GM19467 (cell line): ENCODE measurements at regions not wholly inside any gene's neighbourhood (a gene's known extent, or its start where the extent isn't known, plus 50 kb on each side); places are given as distances from the start of the nearest gene placed in this dataset.
"Not testable (repeated sequence)": the region's sequence is repeated elsewhere in the genome, so short reads cannot be mapped to it uniquely, and the experiment has no call there.

Source experiments
- ATAC-seq: cut with Tn5 transposase; IDR thresholded peaks from one replicate; pipeline ENCODE4 v1.9.1; 2021; ENCODE audit warnings: mild to moderate bottlenecking, moderate library complexity; ENCODE audit not compliant: unreplicated experiment

DNA sequence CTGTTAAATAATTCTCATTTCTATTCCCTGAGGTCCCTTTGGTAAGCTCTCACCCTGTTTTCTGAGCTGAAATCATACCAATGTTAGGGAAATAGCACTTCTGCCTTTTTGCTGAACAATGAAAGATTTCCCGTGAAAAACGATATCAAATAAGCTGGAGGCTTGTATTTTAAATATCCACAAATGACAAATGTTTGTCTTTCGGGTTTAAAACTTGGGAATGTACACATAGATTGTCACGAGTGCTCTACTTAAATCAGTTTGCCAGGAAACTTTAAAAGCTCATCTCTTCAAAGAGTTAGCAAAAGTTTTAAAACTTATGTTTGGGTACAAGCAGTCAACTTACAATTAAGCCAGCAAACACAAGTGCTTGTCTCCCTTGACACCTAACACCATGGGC, 393.5 kb upstream of the MON1B start:
- ATAC-seq: no peak

DNA sequence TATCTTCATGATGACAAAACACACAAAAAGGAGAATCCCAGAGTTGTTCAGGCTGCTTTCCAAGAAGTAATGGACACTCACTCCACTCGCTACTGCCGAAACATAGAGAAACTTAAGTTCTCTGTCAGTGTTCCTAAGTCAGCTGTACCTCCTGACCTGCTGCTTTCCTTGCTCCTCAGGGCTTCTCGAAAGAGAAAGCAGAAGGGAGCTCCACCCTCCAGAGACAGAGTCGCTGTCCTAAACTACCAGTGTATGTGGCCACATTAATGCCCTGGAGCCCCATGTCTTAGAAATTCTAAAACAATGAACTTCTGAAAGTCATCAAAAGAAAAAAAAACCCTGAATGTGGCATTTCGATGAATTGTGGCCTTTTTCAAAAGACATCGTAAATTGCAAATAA, 390.8 kb upstream of the MON1B start:
- ATAC-seq: no peak

DNA sequence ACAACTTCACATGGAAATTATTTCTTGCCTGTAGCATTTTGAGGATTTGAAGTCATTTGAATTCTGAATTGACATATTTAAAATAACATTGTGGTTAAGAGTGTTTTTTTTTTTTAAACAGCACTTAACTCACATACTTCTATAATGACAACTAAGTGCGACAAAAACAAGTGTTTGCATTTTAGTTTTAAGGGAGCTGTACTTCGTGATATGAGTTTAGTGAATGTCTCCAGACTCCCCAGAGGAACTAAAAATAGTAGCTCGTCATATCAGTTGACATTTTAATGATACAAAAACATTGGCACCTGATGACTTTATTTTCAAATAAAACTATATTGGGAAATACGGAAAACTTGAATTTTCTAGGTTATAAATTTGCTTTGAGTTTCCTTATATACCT, 389.6 kb upstream of the MON1B start:
- ATAC-seq: no peak

DNA sequence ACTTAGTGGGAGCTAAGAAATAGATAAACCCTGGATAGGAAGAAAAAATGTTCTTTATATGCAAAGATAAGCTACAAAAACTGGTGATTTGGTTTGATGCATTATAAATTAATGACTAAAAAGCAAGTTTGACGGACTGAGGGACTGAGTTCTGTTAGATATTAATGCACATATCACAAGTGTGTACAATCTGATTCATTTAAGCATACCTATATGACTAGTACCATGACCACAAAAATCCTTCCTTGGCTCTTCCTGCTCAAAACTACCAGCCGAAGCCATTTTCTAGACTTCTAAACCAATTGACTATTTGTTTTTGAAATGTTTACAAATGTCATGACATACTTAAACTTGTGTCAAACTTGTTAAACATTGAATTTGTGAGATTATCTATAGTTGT, 374.5 kb upstream of the MON1B start:
- no peak for ATAC-seq

DNA sequence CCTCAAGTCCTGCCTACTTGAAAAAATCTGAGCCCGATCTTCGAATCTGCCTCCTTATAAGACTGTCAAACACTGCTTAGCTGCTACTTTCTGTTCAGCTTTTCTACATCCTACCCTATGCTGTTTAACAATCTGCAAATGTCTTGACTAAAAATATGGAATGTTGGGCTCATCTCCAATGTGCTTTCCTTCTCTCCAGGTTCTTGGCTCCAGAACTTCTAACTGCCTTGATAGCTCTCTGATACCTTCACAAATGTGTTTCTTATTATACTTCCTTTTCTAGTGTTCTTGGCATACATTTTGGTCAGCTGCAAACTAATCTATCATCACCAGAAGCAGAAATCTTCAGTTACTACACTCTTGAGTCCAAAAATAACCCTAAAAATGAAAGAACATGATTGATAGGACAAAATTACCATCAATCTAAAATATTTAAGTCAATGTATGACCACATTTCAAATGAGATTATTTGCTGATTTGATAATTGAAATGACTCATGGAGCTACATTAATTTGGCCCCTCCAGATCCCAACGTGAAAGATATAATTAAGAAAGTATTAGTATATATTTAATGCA, 372.3 kb upstream of the MON1B start:
- no peak for ATAC-seq

DNA sequence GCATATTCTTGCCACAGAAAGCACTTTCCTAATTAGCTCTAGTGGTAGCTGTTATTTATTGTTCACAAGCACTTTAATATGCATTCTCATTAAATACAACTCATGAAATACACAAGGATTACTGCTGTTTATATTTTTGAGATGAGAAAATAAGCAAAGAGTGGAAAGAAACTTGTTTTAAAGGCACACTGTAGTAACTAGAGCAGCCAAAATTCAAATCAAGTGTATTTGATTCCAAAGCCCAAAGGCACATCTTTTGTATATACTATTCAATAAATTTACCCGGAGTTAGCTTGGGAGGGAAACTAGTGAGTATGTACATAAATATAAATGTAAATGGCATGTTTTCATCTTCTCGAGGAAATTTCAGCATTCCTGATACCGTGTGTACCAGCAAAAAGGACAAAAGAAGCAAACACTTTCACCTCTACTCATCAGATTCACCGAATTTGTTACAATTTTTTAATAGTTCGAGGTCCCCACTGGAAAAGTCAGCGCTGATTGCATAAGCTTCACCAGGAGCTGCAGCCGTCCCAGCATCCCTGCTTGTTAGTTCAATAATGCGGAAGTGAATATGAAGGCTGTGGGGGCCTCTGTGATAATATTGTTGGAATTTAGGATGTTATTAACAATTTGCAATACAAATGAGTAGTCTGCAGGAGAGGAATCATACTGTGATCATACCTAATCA, 371.6 kb upstream of the MON1B start:
- ATAC-seq: no peak

DNA sequence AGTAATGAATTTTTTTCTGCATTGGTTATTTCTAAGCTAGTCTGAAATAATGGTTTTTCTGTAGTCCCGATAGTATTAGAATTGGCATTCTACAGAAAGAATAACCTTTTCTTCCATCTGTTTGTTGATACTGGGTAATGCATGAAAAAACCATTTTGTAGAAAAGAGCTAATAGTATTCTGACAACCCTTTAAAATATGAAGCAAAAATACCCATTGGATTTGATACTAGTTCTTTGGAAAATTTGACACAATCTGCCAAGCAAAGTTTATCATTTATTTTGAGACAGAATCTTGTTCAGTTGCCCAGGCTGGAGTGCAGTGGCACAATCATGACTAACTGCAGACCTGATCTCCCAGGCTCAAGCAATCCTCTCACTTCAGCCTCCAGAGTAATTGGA, 366.8 kb upstream of the MON1B start:
- ATAC-seq: no peak

DNA sequence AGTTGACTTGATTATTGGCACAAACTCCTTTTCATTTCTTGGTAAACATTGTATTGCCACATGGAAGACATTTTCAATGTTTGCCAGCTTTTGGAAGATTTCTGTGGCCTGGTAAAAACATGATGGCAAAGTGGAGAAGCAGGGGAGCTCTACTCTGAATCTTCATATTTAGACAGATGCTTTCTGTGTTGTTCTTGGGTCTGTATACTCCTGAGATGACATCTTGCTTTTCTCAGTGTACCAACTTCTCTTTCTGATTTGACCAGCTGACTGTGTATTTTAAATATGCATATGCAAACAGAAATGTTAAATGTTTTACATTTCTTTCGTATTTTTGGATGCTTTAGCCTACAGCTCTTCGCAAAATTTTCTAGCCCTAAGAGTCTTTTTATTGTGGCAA, 366.2 kb upstream of the MON1B start:
- ATAC-seq: no peak

DNA sequence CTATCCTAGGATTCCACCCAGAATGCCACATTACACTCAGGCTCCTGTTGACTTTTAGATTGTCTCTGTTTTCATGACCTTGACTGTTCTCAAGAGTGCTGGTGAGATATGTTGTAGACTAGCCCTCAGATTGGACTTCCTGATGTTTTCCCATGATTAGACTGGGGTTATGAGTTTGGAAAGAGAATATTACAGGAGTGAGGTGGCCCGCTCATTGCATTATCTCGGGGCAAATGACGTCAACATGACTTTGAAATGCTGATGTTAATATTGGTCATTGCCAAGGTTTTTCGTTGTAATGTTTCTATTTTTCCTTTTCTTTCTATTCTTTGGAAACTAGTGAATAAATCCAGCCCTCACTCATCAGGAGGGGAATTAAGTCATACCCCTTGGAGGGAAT, 355.7 kb upstream of the MON1B start:
- ATAC-seq: no peak

DNA sequence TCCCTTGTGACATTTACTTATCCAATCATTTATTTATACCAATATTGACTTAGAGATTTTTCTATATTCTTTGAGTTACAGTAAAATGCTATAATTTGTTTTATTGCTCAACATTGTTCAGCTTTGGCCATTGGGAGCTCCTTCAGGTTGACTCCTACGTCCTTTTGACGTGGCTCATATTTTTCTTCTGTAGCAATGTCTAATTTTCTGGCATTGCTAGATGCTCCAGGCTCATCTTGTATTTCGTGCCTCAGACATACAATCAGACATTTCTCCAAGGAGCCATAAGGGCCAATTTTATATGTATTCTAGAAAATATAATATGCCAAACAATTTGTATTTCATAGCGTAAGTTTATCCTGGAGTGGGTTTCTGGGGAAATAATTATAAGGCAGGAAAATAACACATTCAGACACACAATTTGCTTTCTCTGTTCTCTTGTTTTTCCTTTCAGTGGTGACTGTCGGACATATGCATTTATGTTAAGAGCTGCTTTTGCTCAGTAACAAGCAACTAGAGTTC, 355.1 kb upstream of the MON1B start:
- ATAC-seq: no peak

DNA sequence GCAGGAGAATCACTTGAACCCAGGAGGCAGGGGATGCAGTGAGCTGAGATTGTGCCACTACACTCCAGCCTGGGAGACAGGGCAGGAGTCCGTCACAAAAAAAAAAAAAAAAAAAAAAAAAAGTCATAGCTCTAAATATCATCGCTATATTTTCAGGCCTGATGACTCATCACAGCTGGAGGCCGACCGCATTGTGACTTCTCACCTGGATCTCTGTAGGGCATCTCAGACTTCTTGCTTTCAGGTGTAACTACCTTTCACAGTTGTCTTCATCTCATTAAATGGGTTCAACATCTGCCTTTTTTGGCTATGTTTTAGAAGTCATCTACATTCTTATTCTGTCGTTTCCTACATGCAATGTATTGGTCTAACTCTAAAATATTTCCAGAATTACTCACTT, 353.1 kb upstream of the MON1B start:
- ATAC-seq: no peak

DNA sequence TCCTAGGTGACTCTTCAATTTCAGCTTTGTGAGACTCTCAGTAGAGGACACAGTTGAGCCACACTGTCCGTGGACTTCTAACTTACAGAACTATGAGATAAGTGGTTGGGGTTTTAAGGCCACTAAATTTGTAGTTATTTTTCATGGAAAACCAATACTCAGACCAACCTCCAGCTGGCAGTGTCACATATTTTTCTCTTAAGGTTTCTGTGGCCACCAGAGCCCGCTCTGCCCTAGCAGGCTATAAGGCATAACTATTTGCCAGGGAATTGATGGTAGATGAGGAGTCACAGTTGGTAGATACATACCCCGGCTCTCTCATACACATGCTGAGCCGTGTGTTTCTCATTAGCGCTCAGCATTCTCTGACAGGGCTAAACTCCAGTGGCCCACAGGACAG, 336.8 kb upstream of the MON1B start:
- no peak for ATAC-seq

DNA sequence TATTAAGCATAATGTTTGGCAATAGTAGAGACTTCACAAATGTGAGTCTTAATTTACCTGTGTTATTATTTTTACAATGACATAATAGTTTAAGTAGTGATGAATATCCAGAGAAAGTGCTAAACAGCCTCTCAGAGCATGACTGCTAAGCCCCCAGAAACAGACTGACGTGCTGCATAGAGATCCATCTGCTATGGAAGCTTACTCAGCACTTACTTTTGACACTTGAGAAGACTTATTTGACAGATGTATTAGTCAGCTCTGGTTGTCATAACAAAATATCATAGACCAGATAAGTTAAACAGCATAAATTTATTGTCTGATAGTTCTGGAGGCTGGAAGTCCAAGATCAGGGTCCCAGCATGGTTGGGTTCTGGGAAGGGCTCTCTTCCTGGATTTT, 334.9 kb upstream of the MON1B start:
- ATAC-seq: no peak

DNA sequence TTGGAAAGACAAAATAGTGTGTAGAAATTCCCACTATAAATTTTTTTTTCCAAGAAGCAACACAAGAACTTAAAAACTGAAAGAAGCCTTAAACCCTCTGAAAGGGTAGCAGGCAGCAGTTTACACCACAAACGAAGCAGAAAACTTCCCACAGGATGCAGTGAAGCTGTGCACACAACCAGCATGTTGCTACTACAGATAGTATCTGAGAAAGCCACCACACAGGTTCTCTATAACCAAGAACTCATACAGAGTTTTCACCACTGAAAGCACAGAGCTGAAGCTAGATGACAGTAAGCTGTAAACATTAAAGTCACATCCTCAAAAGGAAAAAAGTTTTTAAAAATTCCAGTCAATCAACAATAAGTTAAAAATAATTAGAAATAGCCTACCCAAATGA, 333.6 kb upstream of the MON1B start:
- ATAC-seq: no peak

DNA sequence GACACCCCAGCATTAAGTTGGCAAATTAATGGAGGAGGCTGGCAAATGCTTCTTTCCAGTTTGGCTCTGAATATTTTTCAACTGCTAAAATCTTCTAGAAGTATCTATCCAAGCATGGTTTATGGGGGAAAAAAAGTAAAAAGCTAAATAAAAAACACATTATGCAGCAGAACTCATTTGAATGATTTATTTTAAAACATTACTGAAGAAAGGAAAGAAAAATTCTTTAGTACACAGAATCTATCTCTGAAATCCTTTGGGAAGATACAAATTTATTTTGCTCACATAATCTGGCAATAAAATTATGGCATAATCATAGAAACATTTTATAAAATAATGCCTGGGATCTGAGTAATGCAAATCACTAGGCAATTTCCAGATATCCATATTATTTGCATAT, 328.1 kb upstream of the MON1B start:
- ATAC-seq: no peak

DNA sequence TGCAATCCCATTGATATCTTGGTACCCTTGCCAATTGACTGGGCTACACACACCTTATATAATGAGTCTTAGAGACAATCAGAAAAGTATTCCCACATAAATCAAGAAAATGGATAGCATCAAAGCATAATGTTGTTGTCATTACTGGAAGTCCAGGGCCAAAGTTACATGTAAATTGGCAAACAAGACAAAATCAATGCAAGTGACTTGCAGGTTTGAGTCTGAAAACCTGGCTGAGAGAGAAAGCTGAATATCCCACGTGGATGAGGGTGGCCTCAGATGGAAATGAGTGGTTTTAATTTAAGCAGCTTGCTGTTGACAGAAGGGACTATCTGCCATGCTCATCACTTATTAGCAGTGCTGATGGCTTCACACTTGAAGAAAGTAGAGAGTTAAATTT, 324.0 kb upstream of the MON1B start:
- ATAC-seq: no peak

DNA sequence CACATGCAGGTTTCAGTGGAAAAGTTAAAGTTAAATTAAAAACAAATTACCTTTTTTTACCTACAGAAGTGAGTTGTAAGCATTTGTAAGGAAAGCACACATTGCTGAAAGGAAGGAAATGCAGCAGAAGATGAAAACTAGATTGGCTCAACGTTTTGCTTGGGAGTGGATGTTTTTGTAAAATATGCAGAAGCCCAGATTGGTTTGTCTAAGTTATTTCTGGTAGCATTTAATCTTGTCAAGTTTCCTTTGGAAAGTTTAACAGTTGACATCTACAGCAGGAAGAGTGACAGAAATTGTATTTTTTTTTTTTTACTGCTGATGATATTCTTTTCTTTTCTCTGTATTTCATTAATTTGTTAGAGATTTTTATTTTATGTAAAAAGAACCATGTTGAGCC, 315.1 kb upstream of the MON1B start:
- ATAC-seq: no peak

DNA sequence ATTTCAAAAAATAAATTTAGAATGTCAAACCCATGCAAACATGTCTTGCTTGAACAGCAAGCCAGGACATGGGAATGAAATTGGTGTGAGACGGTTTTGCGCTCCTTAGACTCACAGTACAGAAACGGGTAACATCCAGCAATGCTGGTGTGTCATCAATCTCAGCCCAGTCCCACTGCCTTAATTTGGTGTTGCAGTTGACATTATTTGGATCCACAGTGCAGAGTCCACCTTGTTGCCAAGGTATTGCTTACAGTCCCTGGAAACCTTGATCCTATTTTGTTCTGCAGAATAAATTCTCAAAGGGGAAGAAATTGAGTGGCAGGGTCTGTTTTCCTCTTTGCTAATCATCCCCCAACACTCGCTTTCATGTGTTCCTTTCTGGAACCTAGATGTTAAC, 311.6 kb upstream of the MON1B start:
- no peak for ATAC-seq

DNA sequence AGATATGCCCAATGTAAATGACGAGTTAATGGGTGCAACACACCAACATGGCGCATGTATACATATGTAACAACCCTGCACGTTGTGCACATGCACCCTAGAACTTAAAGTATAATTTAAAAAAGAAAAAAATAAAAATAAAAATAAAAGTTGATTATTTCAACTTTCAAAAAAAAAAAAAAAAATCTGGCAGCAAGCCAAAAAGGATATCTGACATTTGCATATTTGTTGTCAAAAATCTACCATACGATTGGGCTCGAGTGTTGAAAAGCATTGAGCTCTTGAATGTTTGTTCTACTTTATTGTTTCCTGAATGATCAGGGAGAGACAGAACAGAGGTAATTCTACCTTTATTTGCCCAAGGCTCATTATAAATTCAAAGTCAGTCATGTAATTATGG, 310.5 kb upstream of the MON1B start:
- ATAC-seq: not testable (repeated sequence)

DNA sequence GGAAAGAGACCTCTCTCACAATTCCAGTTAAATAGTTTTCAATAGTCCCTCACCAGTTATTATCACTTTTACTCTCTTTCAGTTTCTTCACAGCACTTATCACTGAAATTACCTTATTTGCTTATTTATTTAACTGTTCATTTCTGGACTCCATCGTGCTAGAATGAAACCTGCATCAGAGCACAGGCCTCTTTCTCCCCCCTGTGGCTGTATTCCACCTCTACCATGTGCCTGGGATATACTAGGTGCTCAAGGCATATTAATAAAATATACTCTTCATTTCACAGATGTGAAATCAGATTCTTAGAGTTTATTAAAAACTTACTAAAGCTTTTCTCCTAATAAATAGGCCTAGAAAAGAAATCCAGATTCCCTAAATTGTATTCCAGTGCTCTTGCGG, 308.9 kb upstream of the MON1B start:
- no peak for ATAC-seq

DNA sequence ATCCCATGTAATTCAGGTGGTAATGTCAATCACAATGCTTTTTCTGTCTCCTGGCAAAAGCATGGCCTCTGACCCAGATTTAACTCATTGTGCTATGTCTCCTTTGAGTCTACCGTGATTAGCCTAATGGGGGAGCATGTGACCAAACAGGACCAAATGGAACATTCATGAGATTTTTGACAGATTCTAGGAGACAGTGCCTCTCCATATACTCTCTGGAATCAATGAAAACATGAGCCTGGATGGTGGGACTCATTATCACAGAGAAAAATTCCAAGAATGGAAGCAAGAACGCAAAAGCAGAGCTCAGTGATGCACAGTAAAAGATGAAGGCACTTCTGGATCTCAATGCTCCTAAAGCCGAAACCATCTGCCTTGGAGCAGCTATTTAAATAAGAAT, 307.9 kb upstream of the MON1B start:
- ATAC-seq: no peak

DNA sequence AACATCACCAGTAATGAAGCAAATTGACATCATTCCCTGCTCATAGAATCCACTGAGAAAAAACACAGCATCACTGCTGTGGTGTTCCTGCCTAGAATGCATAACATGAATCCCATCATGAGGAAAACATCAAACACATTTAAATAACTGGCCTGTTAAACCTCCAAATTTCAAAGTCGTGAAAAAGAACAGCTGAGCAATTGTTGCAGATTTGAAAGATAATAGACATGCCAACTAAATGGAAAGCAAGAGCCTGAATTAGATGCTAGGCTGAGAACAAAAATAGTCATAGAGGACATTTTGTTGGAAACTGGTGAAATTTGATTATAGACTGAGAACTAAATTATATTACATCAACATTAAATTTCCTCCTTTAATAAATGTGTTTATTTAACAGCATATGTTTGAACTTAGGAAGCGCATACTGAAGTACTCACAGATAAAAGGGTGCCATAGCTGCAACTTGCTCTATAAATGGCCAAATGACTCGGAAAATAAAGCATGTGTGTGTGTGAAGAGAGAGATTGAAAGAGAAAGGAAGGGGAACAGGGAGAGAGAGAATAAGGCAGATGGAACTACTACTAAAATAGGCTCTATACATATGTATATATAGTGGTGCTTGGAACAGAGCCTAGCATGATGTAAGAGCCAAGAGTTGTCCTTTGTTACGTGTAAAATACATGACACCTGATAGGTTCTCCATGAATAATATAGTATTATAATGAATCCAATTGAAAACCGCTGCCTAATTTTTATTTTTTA, 305.0 kb upstream of the MON1B start:
- no peak for ATAC-seq
